Umbilical cord (tissue), 1 donor: ENCODE measurements at regions not wholly inside any gene's neighbourhood (a gene's known extent, or its start where the extent isn't known, plus 50 kb on each side); places are given as distances from the start of the nearest gene placed in this dataset.

Experiments
- DNase-seq: peaks from one replicate; pipeline ENCODE4 v3.0.0-alpha.2; 2015; ENCODE audit warnings: low spot score

- DNase-seq: no peak
Measured at GRCh38 chr6:93964926-93965325, 545.6 kb upstream of the EPHA7 start.

DNA sequence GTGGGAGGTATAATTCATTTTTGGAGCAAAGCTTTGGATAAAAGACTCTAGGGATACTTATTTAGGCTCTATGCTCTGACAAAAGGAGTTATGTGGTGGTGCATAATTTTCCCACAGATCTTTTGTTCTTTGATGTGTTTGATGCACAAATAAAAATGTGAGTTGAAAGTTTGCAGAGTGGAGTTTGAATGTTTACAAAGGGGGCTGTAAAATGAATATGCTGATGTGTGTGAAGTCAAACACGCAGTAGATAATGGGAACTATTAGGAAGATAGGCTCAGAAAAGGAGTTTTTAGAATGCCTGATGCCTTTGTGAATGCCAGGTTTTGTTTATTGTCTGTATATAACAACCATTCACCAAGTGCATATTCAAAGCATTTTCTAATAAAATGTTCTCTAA lies 545.0 kb upstream of the EPHA7 start:
- DNase-seq: no peak

- DNase-seq: no peak
Measured at GRCh38 chr6:93962566-93962965, 543.2 kb upstream of the EPHA7 start.

- DNase-seq: no peak
Measured at GRCh38 chr6:93954584-93954983, 535.2 kb upstream of the EPHA7 start.

DNA sequence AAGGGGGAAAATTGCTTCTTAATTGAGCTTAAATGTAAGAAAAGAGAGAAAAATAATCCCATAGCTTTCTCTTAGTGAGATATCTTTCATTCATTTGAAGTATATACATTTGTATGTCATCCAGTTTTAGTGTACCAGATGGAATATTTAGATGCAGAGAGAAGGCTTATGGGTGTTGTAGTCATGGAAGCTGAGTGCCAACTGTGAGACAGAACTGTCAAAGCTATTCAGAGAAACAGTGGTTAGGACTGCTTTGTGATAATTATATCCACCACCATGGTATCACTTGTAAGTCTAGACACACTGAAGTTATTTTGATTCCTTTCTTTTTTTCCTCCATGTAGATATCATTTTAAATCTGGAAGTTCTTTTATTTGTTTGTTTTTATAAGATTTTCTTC lies 524.3 kb upstream of the EPHA7 start:
- no peak for DNase-seq

DNA sequence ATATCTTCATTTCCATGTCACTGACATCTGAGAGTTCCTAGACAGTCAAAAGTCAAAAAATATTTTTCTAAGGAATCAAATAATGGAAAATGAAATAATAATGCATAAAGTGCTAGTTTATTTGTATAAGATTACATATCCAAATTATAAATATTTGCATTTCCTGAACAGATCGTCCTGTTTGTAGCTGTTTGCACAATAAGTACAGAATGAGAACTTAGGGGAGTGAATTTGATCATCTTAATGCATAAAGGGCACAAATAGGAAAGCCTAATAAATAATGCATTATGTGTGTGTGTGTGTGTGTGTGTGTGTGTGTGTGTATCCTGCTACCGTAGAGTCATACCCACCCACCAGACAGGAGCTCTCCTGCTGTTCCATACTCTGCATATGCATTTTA lies 521.0 kb upstream of the EPHA7 start:
- no peak for DNase-seq

DNA sequence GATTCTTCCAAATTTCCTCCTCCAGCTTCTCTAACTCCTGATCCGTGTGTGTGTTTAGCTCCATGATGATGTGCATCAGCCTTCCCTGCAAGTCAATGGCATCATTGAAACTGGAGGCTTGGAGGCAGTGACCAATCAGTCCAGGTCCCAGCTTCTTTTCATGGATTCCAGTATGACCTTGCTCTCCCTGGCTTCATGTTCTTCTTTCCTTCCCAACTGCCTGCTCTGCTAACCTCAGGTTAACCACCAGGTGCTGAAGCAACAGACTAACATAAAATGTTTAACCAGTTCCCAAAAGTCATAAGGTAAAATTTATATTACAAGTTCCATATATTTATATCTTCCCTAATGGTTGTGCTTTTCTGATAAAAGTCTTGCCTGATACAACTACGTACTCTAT lies 512.8 kb upstream of the EPHA7 start:
- no peak for DNase-seq

- no peak for DNase-seq
Measured at GRCh38 chr6:93927731-93928130, 508.4 kb upstream of the EPHA7 start.

GRCh38 chr6:93919365-93919764 lies 500.0 kb upstream of the EPHA7 start:
- no peak for DNase-seq

- no peak for DNase-seq
Measured at GRCh38 chr6:93918258-93918657, 498.9 kb upstream of the EPHA7 start.

DNA sequence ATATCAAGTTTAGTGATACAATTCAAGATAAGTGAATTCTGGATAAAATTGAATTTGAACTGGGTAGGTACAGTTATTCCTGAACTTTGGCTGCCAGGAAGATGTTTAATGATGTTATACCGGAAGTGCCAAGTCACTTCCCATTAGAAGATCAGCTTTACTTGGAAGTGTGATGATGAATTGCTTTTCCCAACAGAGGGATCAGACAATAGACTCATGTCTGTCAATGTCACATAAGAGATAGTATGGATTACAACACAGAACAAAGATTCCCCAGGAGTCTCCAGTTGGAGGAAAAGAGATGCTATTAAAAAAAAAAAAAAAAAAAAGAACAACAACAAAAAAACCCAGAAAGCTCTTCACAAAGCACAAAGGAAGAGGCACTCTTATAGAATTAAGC lies 497.9 kb upstream of the EPHA7 start:
- no peak for DNase-seq

GRCh38 chr6:93916716-93917115 lies 497.4 kb upstream of the EPHA7 start:
- DNase-seq: no peak

DNA sequence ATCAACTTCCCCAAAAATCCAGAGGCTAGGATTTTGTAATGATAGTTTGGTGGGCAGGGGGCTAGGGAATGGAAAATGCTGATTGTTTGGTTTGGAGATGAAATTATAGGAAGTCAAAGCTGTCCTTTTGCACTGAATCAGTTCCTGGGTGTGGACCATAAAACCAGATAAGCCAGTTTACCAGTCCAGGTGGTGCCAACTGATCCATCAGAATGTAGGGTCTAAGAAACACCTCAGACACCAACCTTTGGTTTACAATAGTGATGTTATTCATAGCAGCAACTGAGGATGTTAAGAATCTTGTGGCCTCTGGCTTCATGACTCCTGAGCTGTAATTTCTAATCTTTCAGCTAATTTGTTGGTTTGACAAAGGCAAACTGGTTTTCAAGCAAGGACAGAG lies 496.6 kb upstream of the EPHA7 start:
- DNase-seq: no peak

DNA sequence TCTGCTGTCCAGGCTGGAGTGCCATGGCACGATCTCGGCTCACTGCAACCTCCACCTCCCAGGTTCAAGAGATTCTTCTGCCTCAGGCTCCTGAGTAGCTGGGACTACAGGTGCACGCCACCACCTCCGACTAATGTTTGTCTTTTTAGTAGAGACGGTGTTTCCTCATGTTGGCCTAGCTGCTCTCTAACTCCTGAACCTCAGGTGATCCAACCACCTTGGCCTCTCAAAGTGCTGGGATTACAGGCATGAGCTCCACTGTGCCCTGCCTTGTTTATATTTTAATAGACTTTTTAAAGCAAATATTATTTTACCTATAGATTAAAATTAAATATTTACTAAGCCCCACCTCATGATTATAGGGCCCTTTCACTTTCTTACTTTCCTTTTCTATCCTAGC lies 483.2 kb upstream of the EPHA7 start:
- no peak for DNase-seq

DNA sequence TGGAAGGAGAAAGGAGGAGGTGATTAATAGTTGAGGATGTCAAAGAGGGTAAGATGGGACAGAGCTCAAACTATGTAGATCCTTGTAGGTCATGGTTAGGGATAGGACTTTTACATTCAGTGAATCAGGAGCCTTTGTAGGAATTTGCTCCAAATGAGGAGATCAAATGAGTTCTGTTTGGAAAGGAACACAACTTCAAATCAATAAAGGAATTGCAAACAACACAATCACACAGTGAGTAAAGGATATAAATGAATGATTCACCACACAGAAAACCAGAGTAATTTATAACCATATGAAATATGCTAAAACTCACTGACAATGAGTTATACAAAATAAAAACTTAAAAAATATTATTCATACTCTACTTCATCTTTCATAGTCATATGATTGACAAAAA lies 480.8 kb upstream of the EPHA7 start:
- no peak for DNase-seq

- DNase-seq: no peak
Measured at GRCh38 chr6:93896081-93896480, 476.7 kb upstream of the EPHA7 start.

DNA sequence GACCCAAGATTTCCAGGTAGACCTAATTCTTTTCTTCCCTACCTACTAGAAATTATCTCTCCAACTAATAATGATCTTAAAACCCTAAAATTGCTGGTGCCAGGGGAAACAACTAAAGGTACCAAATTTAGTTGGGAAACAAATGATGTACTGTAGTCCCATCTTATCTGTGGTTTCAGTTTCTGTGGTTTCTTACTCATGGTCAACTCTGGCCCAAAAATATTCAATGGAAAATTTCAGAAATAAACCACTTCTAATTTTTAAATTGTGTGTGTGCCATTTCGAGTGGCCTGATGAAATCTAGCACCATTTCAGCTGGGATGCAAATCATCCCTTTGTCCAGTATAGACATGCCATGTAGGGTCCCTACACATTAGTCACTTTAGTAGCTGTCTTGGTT lies 475.2 kb upstream of the EPHA7 start:
- DNase-seq: no peak

GRCh38 chr6:93889713-93890112 lies 470.4 kb upstream of the EPHA7 start:
- DNase-seq: no peak

DNA sequence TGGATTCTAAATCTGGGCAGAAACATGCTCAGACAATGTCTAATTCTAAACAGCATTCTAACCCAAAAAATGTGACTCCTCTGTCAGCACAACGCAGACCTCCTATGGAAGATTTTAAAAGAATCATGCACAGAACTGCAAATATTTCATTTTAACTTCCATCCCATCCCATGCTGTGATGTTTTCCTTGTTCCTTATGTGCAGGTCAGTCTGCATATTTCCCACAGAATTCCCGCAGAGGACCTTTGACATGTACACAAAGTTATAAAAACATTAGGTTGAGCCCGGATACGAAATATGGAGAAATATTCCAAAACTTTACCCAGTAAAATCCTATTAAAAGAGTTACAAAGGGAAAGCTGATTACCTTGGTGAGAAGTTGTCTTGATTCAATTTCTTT lies 467.1 kb upstream of the EPHA7 start:
- no peak for DNase-seq

DNA sequence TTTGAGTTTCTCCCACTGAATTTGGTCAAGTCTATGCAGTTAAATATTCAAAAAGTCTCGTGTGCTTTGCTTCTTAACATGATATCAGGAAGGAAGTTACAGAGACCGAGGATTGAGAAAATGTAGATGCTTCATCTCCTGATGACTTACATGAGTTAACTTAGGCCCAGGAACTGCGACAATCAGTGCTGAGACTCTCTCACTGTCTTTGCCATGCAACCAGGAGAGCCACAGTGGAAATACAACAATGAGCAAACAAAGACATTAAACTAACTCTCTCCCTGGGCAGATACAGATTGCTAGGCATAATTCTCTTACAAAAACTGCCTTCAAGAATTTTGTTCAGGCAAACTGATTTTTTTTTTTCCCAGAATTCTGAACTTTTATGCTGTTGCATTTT lies 440.6 kb upstream of the EPHA7 start:
- no peak for DNase-seq

DNA sequence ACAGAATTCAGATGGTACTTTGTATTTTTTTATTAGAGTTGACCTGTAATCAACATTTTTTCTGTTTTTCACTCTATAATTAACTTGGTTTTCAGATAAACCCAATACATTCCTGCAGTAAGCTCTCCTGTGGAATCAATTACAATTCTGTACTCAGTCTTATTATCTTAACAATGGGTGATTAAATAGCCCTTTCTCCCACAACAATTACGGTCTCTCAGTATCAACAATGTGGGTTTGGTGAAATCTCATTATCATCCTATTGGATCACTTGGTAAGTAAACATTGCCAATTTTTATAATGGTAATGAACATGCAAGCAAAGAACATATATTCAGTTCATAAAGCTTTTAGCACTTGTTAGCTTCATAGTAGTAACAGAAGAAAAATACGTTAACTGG lies 438.9 kb upstream of the EPHA7 start:
- DNase-seq: no peak

DNA sequence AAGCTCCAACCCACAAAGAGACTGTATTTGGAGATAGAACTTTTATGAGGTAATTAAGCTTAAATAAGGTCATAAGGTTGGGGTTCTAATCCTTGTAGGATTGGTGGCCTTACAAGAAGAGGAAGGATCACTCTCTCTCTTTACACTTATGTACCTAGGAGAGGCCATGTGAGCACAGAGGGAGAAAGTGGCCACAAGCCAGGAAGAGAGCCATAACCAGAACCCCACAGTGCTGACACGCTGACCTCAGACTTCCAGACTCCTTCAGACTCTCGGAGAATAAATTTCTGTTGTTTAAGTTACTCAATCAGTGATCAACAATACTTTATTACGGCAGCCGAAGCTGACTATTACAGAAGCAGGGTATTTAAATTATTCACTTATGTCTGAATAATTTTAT lies 430.5 kb upstream of the EPHA7 start:
- DNase-seq: no peak

GRCh38 chr6:93848031-93848742 lies 428.8 kb upstream of the EPHA7 start:
- no peak for DNase-seq

DNA sequence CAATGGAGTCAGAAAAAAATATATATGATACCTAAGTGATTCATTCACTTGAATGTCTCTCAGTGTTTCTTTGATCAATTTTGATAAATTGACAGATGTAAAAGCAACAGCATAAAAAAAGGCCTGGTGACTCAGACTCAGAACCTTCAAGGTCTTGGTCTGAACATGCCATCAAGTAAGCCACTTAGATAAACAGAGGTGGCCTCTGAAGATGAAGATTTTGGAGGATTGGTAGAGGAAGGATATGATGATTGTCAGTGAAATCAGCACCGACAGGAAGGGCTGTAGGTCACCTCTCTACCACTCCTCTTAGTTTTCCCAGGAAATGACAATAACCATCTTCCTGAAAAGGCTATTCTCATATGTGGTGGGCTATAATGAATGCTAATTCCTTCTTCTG lies 422.8 kb upstream of the EPHA7 start:
- DNase-seq: no peak
